Breast epithelium (tissue), 4 donors: ENCODE measurements at regions not wholly inside any gene's neighbourhood (a gene's known extent, or its start where the extent isn't known, plus 50 kb on each side); places are given as distances from the start of the nearest gene placed in this dataset.

ENCODE experiments used
- DNase-seq, 2 donors: peaks; one replicate each; pipeline ENCODE4 v3.0.0-alpha.2; 2019; ENCODE audit warnings: low spot score in 2 of 2
- H3K27ac ChIP-seq, 2 donors: fragments of 200-600 bp; sonication (generic) in 1 of 2; one replicate each; pipeline ENCODE4 v1.5.1; 2016 to 2019; ENCODE audit warnings: mild to moderate bottlenecking in 1 of 2
- H3K27me3 ChIP-seq, 2 donors: fragments of 200-600 bp; sonication (generic) in 1 of 2; one replicate each; pipeline versions ENCODE4 v1.5.1 to v1.6.0; 2017 to 2019; ENCODE audit warnings: control low read depth in 1 of 2, mild to moderate bottlenecking in 1 of 2
- H3K36me3 ChIP-seq: fragments of 200-600 bp; one replicate; pipeline ENCODE4 v1.5.1; 2019
- H3K4me1 ChIP-seq, 2 donors: fragments of 200-600 bp; sonication (generic); one replicate each; pipeline ENCODE4 v1.5.1; 2016 to 2019; ENCODE audit warnings: control low read depth in 1 of 2
- H3K4me3 ChIP-seq, 3 donors: fragments of 200-600 bp; sonication (generic); 1 replicate in 2 of 3; 2 replicates in 1 of 3; pipeline ENCODE4 v1.5.1; 2016 to 2019; ENCODE audit warnings: mild to moderate bottlenecking in 3 of 3, moderate library complexity in 2 of 3
- H3K9me3 ChIP-seq, 2 donors: fragments of 200-600 bp; sonication (generic) in 1 of 2; one replicate each; pipeline ENCODE4 v1.5.1; 2016 to 2019; ENCODE audit warnings: control low read depth in 1 of 2
- POLR2A ChIP-seq: fragments of 450-650 bp; IDR thresholded peaks from one replicate; pipeline ENCODE4 v1.6.1; 2016; ENCODE audit warnings: antibody characterized with exemption, mild to moderate bottlenecking, moderate library complexity
- POLR2AphosphoS5 ChIP-seq, 3 donors: sonication (generic); formaldehyde crosslinking; IDR thresholded peaks; one replicate each; pipeline ENCODE4 v1.6.1; 2017; ENCODE audit warnings: antibody characterized with exemption in 3 of 3
- intact Hi-C: fragments of 100-400 bp; cut with DNase I; formaldehyde crosslinking; loops from one replicate; pipeline ENCODE4 v1.15.1; 2023; ENCODE audit warnings: low total_unique reads
- TF ChIP-seq, protein P1 (sequence below), 3 donors: fragments of 450-650 bp; IDR thresholded peaks; one replicate each; pipeline ENCODE4 v1.5.1; 2016 to 2017; ENCODE audit warnings: antibody characterized with exemption in 3 of 3, mild to moderate bottlenecking in 3 of 3, moderate library complexity in 3 of 3

DNA sequence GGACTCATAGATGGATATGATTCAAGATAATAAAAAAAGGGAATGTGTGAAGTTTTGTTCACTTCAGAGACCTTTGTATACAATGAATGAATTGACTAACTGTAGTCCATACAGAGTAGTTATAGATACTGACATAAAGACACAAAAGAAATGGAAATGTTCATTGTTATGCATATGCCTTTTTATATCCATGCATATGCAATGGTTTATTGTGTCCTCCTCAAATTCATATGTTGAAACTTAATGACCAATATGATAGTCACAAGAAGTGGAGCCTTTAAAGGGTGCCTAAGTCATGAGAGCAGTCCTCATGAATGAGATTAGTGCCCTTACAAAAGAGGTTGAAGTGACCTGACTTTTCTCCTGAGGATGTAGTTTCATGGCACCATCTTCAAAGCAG is 467.5 kb upstream of the NDST4 start:
- H3K27me3 ChIP-seq, result no peaks in the 10 kb centered on the region
- intact Hi-C loops, result no loop called here
- no peaks in the 10 kb centered on the region for H3K4me1 ChIP-seq

DNA sequence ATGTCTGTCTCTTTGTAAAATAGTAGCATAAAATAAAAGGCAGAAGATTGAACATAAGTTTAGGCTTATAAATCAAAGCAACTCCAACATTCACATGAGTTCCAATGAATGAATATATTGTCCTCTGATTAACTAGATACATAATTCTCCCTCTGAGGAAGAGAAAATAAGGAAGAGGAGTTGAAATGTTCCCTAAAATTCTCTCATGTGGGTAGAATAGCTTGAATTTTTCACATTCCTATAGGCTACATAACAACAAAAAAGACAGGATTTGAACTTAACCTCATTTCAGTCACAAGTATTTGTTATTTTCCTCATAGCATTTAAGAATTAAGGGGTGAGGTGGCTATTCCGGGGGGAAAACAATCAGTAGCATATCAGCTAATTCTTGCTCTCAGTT is 462.4 kb upstream of the NDST4 start:
- Histone ChIP-seq H3K36me3 (no peaks in the 10 kb centered on the region), H3K27me3 (no peaks in the 10 kb centered on the region), H3K4me1 (no peaks in the 10 kb centered on the region), H3K9me3 (peaks cover 0 to 16% of the 10 kb centered on the region in 2 donors), H3K4me3 (no peak overlapping the region), H3K27ac (no peak overlapping the region)
- DNase-seq, result no peak
- TF ChIP-seq, protein P1, sequence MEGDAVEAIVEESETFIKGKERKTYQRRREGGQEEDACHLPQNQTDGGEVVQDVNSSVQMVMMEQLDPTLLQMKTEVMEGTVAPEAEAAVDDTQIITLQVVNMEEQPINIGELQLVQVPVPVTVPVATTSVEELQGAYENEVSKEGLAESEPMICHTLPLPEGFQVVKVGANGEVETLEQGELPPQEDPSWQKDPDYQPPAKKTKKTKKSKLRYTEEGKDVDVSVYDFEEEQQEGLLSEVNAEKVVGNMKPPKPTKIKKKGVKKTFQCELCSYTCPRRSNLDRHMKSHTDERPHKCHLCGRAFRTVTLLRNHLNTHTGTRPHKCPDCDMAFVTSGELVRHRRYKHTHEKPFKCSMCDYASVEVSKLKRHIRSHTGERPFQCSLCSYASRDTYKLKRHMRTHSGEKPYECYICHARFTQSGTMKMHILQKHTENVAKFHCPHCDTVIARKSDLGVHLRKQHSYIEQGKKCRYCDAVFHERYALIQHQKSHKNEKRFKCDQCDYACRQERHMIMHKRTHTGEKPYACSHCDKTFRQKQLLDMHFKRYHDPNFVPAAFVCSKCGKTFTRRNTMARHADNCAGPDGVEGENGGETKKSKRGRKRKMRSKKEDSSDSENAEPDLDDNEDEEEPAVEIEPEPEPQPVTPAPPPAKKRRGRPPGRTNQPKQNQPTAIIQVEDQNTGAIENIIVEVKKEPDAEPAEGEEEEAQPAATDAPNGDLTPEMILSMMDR (IDR thresholded peaks at IDR 0.05), result no peak
- intact Hi-C loops, result no loop called here

More for the DNA sequence above, 467.5 kb upstream of the NDST4 start:
- no peak overlapping the region for H3K27ac ChIP-seq
- no peak for TF ChIP-seq POLR2A
- TF ChIP-seq, protein P1 (IDR thresholded peaks at IDR 0.05), result no peak
- TF ChIP-seq POLR2AphosphoS5 (IDR thresholded peaks at IDR 0.05), result no peak
- no peak for DNase-seq
- peaks cover 0 to under 1% of the 10 kb centered on the region in 2 donors for H3K9me3 ChIP-seq
- no peaks in the 10 kb centered on the region for H3K36me3 ChIP-seq
- no peak overlapping the region for H3K4me3 ChIP-seq

DNA sequence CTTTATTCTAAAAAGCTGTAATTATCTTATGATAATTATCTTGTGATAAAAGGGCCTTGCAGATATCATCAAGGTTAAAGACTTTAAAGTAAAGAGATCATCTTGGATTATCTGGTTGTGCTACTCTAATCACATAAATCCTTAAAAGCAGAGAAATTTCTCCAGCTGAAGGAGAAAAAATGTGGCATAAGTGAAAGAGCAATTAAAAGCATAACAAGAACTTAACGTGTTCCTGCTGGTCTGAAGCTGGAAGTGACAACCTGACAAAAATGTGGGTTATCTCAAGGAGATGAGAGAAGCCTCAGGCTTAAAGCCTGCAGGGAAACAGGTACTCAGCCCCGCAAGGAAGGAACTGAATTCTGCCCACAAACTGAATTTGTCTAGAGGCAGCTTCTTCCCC is 449.1 kb upstream of the NDST4 start:
- intact Hi-C loops, result no loop called here
- DNase-seq, result no peak
- H3K4me3 ChIP-seq, result no peak overlapping the region
- H3K36me3 ChIP-seq, result no peaks in the 10 kb centered on the region
- TF ChIP-seq, protein P1 (IDR thresholded peaks at IDR 0.05), result no peak
- TF ChIP-seq POLR2AphosphoS5 (IDR thresholded peaks at IDR 0.05) (no peak), POLR2A (no peak)
- no peaks in the 10 kb centered on the region for H3K9me3 ChIP-seq
- no peaks in the 10 kb centered on the region for H3K4me1 ChIP-seq
- H3K27ac ChIP-seq, result no peak overlapping the region
- H3K27me3 ChIP-seq, result no peaks in the 10 kb centered on the region

DNA sequence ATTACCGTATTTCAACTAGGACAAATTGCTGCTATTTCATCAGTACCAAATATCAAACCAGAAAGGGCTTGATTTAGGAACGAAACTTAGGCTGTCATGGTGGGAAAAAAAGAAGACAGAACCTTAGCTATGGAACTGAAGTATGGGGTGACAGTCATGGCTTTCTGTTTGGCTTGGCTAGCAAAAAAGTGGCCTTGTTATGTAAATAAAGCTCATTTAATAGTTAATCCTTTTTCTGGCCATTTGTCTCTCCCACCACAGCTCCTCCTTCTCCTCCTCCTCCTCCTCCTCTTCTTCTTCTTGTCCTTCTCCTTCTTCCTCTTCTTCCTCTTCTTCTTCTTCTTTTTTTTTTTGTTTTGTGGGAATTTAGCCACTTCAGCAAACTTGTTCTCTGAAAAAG is 434.7 kb upstream of the NDST4 start:
- no peak for DNase-seq
- Histone ChIP-seq H3K27me3 (no peaks in the 10 kb centered on the region), H3K9me3 (no peaks in the 10 kb centered on the region), H3K4me3 (no peak overlapping the region), H3K27ac (no peak overlapping the region), H3K4me1 (no peaks in the 10 kb centered on the region), H3K36me3 (no peaks in the 10 kb centered on the region)
- intact Hi-C loops, result no loop called here
- TF ChIP-seq POLR2AphosphoS5 (IDR thresholded peaks at IDR 0.05), result no peak
- TF ChIP-seq, protein P1 (IDR thresholded peaks at IDR 0.05), result no peak
- no peak for TF ChIP-seq POLR2A

DNA sequence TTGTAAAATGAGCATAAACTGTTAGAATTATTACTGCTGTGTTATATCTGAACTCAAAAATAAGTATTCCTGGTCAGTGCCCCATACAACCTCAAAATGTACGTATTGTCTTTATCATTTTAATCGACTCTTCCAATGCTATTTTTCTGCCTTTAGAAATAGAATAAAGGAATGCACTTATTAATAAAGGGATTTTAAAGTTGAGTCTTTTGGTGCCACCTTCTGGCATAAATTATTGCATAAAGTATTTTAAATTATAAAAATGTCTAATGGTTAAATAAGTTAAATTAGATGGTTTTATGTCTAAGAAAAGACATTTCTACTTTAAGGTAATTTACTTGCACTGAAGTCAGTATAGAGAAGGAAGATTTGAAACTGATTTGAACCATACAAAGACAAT is 424.0 kb upstream of the NDST4 start:
- TF ChIP-seq, protein P1 (IDR thresholded peaks at IDR 0.05), result no peak
- no peak for TF ChIP-seq POLR2A
- no peak for TF ChIP-seq POLR2AphosphoS5 (IDR thresholded peaks at IDR 0.05)
- intact Hi-C loops, result no loop called here
- no peaks in the 10 kb centered on the region for H3K36me3 ChIP-seq
- DNase-seq, result no peak
- H3K4me1 ChIP-seq, result no peaks in the 10 kb centered on the region
- no peaks in the 10 kb centered on the region for H3K9me3 ChIP-seq
- no peak overlapping the region for H3K27ac ChIP-seq
- H3K27me3 ChIP-seq, result no peaks in the 10 kb centered on the region
- H3K4me3 ChIP-seq, result no peak overlapping the region
